Left lung (tissue), 4 donors: ENCODE measurements at regions not wholly inside any gene's neighbourhood (a gene's known extent, or its start where the extent isn't known, plus 50 kb on each side); places are given as distances from the start of the nearest gene placed in this dataset.
"Not testable (repeated sequence)": the region's sequence is repeated elsewhere in the genome, so short reads cannot be mapped to it uniquely, and the experiment has no call there.

ENCODE experiments used
- ATAC-seq: fragments of 200-7000 bp; cut with Tn5 transposase; one replicate; pipeline ENCODE4 v1.9.1; 2020; ENCODE audit warnings: moderate library complexity
- DNase-seq, 4 donors: peaks; one replicate each; pipeline ENCODE4 v3.0.0-alpha.2; 2013 to 2020
- H3K27ac ChIP-seq, 2 donors: fragments of 200-600 bp; sonication (generic) in 1 of 2; one replicate each; pipeline versions ENCODE4 v1.5.0 to v1.8.0; 2020 to 2021
- H3K27me3 ChIP-seq, 2 donors: fragments of 200-600 bp; sonication (generic) in 1 of 2; one replicate each; pipeline versions ENCODE4 v1.5.0 to v1.8.0; 2020 to 2021
- H3K36me3 ChIP-seq, 2 donors: fragments of 200-600 bp; sonication (generic) in 1 of 2; one replicate each; pipeline versions ENCODE4 v1.5.0 to v1.8.0; 2020 to 2021
- H3K4me1 ChIP-seq, 2 donors: fragments of 200-600 bp; one replicate each; pipeline ENCODE4 v1.8.0; 2021
- H3K4me3 ChIP-seq, 2 donors: fragments of 200-600 bp; sonication (generic) in 1 of 2; one replicate each; pipeline versions ENCODE4 v1.5.0 to v1.8.0; 2020 to 2021; ENCODE audit warnings: mild to moderate bottlenecking in 1 of 2
- H3K9me3 ChIP-seq, 2 donors: fragments of 200-600 bp; sonication (generic) in 1 of 2; one replicate each; pipeline versions ENCODE4 v1.5.0 to v1.8.0; 2020 to 2021
- intact Hi-C, 2 donors: fragments of 100-400 bp; cut with DNase I; formaldehyde crosslinking; loops; one replicate each; pipeline versions ENCODE4 v1.11.2 to v1.14.2; 2022
- TF ChIP-seq, protein P1 (sequence below), 2 donors: fragments of 200-600 bp; sonication (generic) in 1 of 2; IDR thresholded peaks; one replicate each; pipeline versions ENCODE4 v1.5.0 to v1.8.0; 2021; ENCODE audit warnings: antibody characterized with exemption in 2 of 2
- donor health status: DM: no; HTN: yes; CAD: no.
- donor health status: DM: no; HTN: no; CAD: no.

DNA sequence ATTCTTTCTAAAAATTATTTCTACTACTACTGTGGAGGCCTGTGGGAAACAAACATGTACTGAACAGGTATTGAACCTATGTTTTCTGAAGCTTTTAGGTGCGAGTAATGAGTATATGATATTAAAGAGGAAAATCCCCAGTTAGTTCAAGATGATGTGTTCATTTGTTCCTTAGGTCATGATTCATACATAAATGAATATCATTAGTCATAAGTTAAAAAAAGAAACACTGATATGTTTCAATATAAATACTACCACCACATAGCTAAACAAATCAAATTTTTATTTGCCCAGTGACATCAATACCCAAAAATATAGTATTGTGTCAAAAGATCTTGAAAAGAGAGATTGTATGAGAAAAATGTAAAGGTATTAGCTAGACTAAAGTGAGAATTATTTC lies 210.7 kb upstream of the GNAI1 start:
- no peak overlapping the region for H3K27ac ChIP-seq
- H3K4me3 ChIP-seq = no peak overlapping the region
- DNase-seq (no peak), ATAC-seq (no peak)
- no peaks in the 10 kb centered on the region for H3K27me3 ChIP-seq
- no peaks in the 10 kb centered on the region for H3K4me1 ChIP-seq
- intact Hi-C loops = no loop called here
- TF ChIP-seq, protein P1, sequence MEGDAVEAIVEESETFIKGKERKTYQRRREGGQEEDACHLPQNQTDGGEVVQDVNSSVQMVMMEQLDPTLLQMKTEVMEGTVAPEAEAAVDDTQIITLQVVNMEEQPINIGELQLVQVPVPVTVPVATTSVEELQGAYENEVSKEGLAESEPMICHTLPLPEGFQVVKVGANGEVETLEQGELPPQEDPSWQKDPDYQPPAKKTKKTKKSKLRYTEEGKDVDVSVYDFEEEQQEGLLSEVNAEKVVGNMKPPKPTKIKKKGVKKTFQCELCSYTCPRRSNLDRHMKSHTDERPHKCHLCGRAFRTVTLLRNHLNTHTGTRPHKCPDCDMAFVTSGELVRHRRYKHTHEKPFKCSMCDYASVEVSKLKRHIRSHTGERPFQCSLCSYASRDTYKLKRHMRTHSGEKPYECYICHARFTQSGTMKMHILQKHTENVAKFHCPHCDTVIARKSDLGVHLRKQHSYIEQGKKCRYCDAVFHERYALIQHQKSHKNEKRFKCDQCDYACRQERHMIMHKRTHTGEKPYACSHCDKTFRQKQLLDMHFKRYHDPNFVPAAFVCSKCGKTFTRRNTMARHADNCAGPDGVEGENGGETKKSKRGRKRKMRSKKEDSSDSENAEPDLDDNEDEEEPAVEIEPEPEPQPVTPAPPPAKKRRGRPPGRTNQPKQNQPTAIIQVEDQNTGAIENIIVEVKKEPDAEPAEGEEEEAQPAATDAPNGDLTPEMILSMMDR (IDR thresholded peaks at IDR 0.05) = no peak
- H3K36me3 ChIP-seq = no peaks in the 10 kb centered on the region
- H3K9me3 ChIP-seq = peaks cover 0 to 13% of the 10 kb centered on the region in 2 donors

DNA sequence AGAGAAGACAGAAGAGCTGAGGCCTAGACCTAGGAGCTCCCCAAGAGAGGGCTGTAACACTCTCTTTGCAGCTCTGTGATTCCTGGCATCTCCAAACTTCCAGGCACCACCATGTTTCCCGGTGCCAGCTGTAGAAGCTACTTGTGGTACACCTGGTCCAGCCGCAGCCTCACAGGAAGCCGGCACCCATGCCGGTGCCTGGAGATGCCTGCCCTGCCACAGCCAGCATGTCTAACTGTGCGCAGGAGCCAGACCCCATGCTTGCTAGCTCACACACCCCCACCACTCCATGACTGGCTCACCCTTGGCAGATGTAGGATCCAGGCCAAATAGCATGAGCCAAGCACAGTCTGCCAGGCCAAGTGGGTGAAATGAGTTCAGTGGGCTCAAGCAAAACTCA lies 211.7 kb upstream of the GNAI1 start:
- intact Hi-C loops = no loop called here
- Histone ChIP-seq H3K4me1 (no peaks in the 10 kb centered on the region), H3K4me3 (no peak overlapping the region), H3K36me3 (no peaks in the 10 kb centered on the region), H3K27me3 (no peaks in the 10 kb centered on the region), H3K27ac (no peak overlapping the region), H3K9me3 (peaks cover 0 to 13% of the 10 kb centered on the region in 2 donors)
- ATAC-seq = no peak
- TF ChIP-seq, protein P1 (IDR thresholded peaks at IDR 0.05) = no peak
- no peak for DNase-seq

DNA sequence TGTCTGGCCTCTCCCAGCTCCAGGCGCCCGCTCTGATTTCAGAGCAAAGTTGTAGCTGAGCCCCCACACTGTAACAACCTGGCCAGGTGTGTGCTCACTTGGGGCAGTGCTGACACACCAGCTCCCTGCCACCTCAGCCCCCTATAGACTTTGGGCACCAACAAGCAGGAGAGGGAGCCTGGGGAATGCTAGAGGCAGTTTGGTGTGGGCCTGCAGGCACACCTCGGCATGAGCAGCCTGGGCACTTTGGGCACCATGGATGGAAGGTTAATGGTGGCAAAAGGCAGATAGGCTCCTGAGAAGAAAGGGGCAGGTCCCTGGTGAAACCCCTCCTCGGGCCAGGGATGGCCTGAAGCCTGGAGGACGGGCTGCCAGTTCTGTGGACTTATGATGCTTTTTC lies 212.7 kb upstream of the GNAI1 start:
- no peak overlapping the region for H3K4me3 ChIP-seq
- intact Hi-C loops = no loop called here
- H3K9me3 ChIP-seq = peaks cover 0 to 13% of the 10 kb centered on the region in 2 donors

DNA sequence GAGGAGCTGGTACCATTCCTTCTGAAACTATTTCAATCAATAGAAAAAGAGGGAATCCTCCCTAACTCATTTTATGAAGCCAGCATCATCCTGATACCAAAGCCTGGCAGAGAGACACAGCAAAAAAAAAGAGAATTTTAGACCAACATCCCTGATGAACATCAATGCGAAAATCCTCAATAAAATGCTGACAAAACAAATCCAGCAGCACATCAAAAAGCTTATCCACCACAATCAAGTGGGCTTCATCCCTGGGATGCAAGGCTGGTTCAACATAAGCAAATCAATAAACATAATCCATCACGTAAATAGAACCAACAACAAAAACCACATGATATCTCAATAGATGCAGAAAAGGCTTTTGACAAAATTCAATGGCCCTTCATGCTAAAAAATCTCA lies 216.0 kb upstream of the GNAI1 start:
- H3K27ac ChIP-seq, intact Hi-C loops, H3K4me1 ChIP-seq, H3K36me3 ChIP-seq, DNase-seq, H3K4me3 ChIP-seq, H3K27me3 ChIP-seq, ATAC-seq: not testable (repeated sequence)
- H3K9me3 ChIP-seq = peaks cover 0 to 13% of the 10 kb centered on the region in 2 donors

More for the DNA sequence above, 212.7 kb upstream of the GNAI1 start:
- Histone ChIP-seq H3K27me3 (no peaks in the 10 kb centered on the region), H3K4me1 (no peaks in the 10 kb centered on the region), H3K27ac (no peak overlapping the region), H3K36me3 (no peaks in the 10 kb centered on the region)
- no peak for DNase-seq
- ATAC-seq = no peak
- TF ChIP-seq, protein P1 (IDR thresholded peaks at IDR 0.05) = no peak

DNA sequence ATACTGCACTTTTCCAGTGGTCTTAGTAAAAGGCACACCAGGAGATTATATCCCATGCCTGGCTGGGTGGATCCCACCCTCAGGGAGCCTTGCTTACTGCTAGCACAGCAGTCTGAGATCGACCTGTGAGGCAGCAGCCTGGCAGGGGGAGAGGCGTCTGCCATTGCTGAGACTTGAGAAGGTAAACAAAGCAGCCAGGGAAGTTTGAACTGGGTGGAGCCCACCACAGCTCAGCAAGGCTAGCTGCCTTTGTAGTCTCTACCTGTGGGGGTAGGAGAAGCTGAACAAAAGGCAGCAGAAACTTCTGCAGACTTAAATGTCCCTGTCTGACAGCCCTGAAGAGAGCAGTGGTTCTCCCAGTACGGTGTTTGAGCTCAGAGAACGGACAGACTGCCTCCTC lies 219.3 kb upstream of the GNAI1 start:
- H3K27me3 ChIP-seq, H3K27ac ChIP-seq, intact Hi-C loops, H3K36me3 ChIP-seq, H3K4me1 ChIP-seq, H3K4me3 ChIP-seq, DNase-seq, ATAC-seq, H3K9me3 ChIP-seq: not testable (repeated sequence)

DNA sequence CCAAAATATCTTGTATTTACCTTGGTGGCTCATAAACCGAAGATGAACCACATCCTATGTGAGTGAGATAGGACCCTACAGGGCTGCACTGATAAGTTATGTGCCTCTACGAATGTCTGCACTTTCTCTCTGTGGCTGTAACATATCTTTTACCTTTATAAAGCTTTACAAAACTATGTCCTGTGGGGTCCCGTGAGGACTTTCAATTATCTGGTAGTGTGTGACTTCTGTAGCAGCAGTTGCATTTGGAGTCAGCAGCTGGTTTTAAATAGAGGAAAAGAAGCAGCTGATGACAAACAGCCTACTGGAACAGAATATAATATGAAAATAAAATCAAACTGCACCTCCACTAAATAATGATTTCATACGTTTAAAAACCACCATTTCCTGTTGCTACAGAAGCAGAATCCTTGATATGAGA lies 222.4 kb upstream of the GNAI1 start:
- intact Hi-C loops = no loop called here
- DNase-seq = no peak
- no peak overlapping the region for H3K27ac ChIP-seq
- H3K9me3 ChIP-seq = no peaks in the 10 kb centered on the region
- H3K36me3 ChIP-seq = no peaks in the 10 kb centered on the region
- TF ChIP-seq, protein P1 (IDR thresholded peaks at IDR 0.05) = no peak
- no peaks in the 10 kb centered on the region for H3K4me1 ChIP-seq
- H3K27me3 ChIP-seq = no peaks in the 10 kb centered on the region
- H3K4me3 ChIP-seq = no peak overlapping the region
- ATAC-seq = no peak
